ENCODE measurements at regions not wholly inside any gene's neighbourhood (a gene's known extent, or its start where the extent isn't known, plus 50 kb on each side); places are given as distances from the start of the nearest gene placed in this dataset.

DNA sequence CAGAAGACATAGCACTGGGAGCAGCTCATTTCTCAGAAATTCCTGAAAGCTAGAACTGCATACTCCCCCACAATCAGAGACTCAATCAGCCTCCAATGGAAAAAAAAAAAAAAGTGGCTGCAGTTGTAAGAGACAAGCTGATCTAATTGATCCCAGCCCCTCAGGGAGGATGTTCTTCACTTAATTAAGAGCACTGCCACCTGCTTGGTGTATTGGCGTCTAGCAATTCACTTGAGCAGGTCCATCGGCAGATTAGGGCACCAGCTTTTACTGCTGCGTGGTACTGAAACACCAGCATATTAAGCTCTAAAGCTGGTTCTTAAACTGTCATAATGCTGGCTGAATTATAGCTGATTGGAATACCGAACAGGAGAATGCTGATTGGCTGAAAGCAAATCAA lies 1890.1 kb upstream of the WWC1 start:
- 57% methylated on average over 4 of the region's 4 CpGs for WGBS (ENCODE audit: insufficient coverage, low coverage, low lambda C conversion rate, missing lambda C conversion rate)
- DNase-seq (no peak), ATAC-seq (no peak)
- TF ChIP-seq, protein P1, sequence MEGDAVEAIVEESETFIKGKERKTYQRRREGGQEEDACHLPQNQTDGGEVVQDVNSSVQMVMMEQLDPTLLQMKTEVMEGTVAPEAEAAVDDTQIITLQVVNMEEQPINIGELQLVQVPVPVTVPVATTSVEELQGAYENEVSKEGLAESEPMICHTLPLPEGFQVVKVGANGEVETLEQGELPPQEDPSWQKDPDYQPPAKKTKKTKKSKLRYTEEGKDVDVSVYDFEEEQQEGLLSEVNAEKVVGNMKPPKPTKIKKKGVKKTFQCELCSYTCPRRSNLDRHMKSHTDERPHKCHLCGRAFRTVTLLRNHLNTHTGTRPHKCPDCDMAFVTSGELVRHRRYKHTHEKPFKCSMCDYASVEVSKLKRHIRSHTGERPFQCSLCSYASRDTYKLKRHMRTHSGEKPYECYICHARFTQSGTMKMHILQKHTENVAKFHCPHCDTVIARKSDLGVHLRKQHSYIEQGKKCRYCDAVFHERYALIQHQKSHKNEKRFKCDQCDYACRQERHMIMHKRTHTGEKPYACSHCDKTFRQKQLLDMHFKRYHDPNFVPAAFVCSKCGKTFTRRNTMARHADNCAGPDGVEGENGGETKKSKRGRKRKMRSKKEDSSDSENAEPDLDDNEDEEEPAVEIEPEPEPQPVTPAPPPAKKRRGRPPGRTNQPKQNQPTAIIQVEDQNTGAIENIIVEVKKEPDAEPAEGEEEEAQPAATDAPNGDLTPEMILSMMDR (IDR thresholded peaks at IDR 0.05), result no peak
- no peak for TF ChIP-seq POLR2A (IDR thresholded peaks at IDR 0.05)
- Histone ChIP-seq H3K27me3 (no peaks in the 10 kb centered on the region), H3K9me3 (no peaks in the 10 kb centered on the region), H3K27ac (no peak overlapping the region), H3K4me1 (no peaks in the 10 kb centered on the region), H3K36me3 (no peaks in the 10 kb centered on the region), H3K4me3 (no peak overlapping the region)
- intact Hi-C loops (cut with DNase I), result no loop called here

DNA sequence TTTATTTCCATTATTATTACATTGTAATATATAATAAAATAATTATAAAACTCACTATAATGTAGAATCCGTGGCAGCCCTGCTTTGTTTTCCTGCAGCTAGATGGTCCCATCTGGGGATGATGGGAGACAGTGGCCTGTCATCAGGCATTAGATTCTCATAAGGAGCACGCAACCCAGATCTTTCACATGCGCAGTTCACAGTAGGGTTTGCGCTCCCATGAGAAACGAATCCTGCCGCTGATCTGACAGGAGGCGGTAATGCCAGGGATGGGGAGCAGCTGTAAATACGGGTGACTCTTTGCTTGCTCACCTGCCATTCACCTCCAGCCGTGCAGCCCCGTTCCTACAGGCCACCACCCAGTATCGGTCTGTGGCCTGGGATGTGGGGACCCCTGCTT lies 1879.3 kb upstream of the WWC1 start:
- Histone ChIP-seq H3K27me3 (no peaks in the 10 kb centered on the region), H3K4me1 (no peaks in the 10 kb centered on the region), H3K9me3 (no peaks in the 10 kb centered on the region), H3K27ac (no peak overlapping the region), H3K36me3 (no peaks in the 10 kb centered on the region), H3K4me3 (no peak overlapping the region)
- ATAC-seq (no peak), DNase-seq (no peak)
- 59% methylated on average over 8 of the region's 11 CpGs for WGBS (ENCODE audit: insufficient coverage, low coverage, low lambda C conversion rate, missing lambda C conversion rate)
- no peak for TF ChIP-seq POLR2A (IDR thresholded peaks at IDR 0.05)
- TF ChIP-seq, protein P1 (IDR thresholded peaks at IDR 0.05), result no peak
- intact Hi-C loops (cut with DNase I), result no loop called here

DNA sequence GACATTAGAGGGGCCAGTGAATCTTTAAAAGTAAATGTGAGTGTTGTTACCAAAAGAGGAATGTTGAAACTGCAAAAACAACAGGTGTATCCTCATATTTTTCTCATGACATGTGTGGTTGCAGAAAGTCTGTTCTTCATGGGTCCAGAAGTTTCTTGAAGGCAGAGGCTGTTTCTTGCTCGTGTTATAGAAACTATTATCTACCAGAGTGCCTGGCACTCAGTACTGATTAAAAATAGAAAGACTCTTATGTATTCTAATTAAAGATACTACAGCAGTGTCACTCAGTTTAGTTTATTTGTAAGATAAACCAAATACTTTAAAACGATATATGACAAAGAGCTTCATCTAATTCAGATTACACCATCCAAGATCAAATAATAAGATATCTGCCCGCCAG lies 1864.2 kb upstream of the WWC1 start:
- no peak for DNase-seq
- TF ChIP-seq, protein P1 (IDR thresholded peaks at IDR 0.05), result no peak
- TF ChIP-seq POLR2A (IDR thresholded peaks at IDR 0.05), result no peak
- H3K27ac ChIP-seq, result no peak overlapping the region
- no peaks in the 10 kb centered on the region for H3K36me3 ChIP-seq
- no peaks in the 10 kb centered on the region for H3K27me3 ChIP-seq
- WGBS (ENCODE audit: insufficient coverage, low coverage, low lambda C conversion rate, missing lambda C conversion rate), result 29% methylated on average over 3 of the region's 3 CpGs
- no peak overlapping the region for H3K4me3 ChIP-seq
- intact Hi-C loops (cut with DNase I), result no loop called here
- H3K4me1 ChIP-seq, result no peaks in the 10 kb centered on the region
- H3K9me3 ChIP-seq, result no peaks in the 10 kb centered on the region
- ATAC-seq, result no peak

DNA sequence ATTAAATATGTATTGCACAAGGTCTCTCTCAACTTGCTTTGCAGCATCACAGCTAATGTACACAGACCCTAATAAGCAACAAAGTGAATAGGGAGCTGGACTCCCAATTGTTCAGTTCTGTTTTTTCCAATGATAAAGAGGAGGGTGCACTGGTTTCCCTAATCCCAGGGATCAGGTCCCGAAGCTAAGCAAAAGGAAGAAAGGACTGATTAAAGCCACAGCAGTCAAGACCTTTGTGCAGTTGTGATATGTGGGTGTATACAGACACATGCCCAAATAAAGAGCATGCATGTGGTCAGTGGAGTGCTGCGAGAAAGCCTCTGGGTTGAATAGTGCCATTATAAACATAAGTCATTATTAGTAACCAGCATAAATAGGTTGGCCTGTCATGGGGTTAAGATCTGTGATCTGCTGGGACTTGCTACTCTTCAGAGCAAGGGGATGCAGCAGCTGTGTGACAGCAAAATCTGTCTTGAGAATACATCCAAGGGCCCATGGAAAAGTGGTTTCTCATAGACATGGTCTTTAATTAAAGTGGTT lies 1863.1 kb upstream of the WWC1 start:
- no peaks in the 10 kb centered on the region for H3K36me3 ChIP-seq
- 50% methylated on average over 2 of the region's 2 CpGs for WGBS (ENCODE audit: insufficient coverage, low coverage, low lambda C conversion rate, missing lambda C conversion rate)
- H3K4me3 ChIP-seq, result no peak overlapping the region
- ATAC-seq (no peak), DNase-seq (no peak)
- H3K27me3 ChIP-seq, result no peaks in the 10 kb centered on the region
- H3K27ac ChIP-seq, result no peak overlapping the region
- no peaks in the 10 kb centered on the region for H3K9me3 ChIP-seq
- intact Hi-C loops (cut with DNase I), result no loop called here
- no peaks in the 10 kb centered on the region for H3K4me1 ChIP-seq
- TF ChIP-seq, protein P1 (IDR thresholded peaks at IDR 0.05), result no peak
- TF ChIP-seq POLR2A (IDR thresholded peaks at IDR 0.05), result no peak
